Muscle of arm (tissue), 1 donor: ENCODE measurements at regions not wholly inside any gene's neighbourhood (a gene's known extent, or its start where the extent isn't known, plus 50 kb on each side); places are given as distances from the start of the nearest gene placed in this dataset.
"Not testable (repeated sequence)": the region's sequence is repeated elsewhere in the genome, so short reads cannot be mapped to it uniquely, and the experiment has no call there.

Experiments
- DNase-seq: peaks from one replicate; pipeline ENCODE4 v3.0.0-alpha.2; 2013

DNA sequence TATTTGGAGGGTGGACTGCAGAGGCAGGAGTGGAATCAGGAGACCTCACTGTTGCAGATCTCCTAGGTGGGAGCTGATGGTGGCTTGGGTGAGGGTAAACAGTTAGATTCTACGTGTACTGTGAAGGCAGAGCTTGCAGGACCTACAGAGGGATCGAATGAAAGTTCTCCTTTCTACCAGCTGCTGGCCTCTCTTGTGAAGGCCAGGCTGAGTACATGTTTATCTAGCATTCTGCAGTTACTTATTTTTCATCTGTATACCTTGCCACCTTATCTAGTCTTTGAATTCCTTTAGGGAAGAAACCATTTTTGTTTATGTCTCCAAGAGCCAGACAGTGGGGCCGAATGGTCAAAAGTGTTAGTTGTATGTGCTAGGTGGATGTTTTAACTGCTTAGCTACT is 57.6 kb downstream of the PTTG1 start:
- no peak for DNase-seq

DNA sequence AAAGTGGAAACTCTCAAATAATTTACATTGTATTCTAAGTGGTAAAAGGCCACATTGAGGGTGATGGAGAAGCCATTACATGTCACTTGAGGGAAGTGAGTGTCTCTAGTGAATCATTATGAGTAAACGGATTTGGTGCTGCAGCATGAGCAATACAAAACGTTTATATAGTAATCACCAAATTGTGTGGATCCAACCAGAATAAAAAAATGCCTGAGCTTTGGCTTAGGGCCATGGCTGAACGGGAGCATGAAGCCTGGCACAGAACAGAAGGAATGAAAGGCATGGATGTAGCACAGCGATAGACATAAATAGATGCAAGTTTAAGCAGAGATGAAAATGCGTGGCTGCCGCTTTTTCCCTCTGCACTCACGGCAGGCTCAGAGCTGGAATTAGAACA is 58.3 kb downstream of the PTTG1 start:
- no peak for DNase-seq

DNA sequence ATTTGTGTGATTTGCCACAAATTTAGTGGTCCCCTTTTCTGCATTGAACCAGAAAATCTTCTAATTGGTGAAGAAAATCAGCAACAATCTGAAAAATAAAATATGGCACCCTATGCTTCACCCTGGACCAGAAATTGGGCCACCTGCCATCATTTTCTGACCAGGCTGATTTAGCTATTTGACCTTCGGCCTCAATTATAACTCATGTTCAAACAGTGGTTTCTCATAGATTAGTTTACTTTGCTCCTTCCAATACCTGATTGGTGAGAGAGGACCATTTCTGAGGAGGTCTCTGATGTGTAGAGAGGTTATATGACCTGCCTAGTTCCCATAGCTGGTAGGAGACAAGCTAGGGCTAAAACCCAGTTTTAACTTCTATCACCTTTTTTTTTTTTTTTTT is 59.0 kb downstream of the PTTG1 start:
- DNase-seq, result no peak

DNA sequence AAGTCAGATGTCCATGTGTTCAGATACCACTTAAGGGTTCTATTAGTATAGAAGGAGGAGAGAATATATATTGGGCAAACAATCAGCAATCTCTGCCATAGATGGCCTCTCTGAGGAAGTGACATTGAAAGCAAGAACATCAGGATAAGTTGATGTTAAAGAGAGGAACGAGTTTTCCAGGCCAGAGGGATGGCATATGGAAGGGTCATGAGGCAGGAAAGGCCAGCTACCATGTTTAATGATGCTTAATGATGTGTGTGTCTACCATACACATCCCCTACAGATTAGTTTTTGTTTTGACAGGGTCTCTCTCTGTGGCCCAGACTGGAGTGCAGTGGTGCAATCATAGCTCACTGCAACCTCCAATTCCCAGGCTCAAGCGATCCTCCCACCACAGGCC is 63.0 kb downstream of the PTTG1 start:
- DNase-seq, result no peak

DNA sequence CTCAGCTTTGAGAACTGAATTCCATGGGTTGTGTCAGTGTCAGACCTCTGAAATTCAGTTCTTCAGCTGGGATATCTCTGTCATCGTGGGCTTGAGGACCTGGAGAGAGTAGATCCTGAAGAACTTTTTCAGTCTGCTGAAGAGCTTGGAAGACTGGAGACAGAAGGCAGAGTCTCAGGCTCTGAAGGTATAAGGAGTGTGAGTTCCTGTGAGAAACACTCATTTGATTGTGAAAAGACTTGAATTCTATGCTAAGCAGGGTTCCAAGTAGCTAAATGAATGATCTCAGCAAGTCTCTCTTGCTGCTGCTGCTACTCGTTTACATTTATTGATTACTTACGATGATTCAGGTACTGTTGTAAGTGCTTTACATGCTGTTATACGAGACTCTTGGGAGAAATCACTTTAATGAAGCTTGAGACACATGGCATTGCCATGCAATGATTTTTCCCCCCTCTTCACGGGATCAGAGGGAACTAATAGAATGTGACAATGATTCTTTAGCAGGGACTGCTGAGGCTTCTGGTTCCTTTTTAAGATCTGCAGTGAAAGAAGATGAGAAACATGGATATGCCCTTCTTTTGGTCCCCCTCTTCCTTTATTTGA is 63.8 kb downstream of the PTTG1 start:
- no peak for DNase-seq

DNA sequence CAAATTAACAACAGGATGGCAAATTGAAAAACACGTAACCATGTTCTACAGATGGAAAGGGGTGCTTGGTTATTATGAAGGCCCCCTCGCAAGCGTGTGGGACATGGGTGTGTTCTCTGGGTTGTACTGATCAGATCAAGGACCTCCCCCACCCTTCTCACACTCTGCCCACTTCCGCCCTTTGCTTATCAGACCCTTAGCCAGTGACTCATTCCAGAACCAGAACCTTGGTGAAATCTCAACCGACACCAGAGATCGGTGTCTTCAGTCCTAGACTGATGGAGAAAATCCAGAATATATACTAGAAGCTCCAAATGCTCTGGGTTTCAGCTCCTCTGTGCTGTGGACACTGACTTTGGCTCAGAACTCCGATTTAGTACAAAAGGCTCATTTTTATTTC is 64.9 kb downstream of the PTTG1 start:
- DNase-seq, result no peak

DNA sequence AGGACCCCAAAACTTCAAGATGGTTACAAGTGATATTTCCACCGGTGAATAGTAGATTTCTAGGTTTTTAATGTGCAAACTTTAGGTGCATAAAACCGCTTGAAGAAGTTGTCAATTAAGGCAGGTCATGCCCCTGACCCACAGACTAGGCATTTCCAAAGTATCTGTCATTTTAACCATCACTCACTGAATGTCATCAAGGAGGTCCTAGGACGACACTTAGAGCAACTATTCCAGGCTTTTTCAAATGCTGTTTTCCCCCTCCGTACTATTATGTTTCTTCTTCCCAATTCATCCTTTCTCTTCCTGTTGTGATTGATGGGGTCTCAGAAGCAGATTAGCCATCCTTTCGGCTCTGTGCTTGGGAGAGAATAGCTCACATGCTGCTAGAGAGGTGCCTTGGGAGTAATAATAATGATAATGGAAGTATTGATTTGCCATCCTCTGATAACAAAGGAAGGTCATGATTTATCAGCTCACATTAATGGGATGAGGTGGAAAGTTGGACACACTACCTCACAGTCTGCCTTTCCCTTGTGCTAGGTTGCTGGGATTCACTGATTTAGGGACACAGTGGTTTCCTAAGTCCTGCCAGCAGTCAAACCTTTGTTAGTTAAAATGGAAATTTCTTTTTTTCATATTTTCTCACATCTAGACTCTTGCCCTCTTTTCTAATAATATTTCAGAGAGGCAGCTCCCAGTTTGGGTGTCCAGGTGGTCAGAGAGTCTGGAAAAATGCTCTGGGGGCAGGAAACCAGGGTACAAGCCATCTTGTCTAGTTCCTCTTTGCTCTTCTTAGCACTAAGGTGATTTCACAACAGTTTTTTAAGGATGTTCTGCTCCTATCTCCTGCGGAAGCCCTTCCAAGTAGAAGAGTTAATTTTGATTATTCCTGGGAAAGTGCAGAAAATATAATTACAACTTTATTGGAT is 67.0 kb downstream of the PTTG1 start:
- DNase-seq, result no peak

DNA sequence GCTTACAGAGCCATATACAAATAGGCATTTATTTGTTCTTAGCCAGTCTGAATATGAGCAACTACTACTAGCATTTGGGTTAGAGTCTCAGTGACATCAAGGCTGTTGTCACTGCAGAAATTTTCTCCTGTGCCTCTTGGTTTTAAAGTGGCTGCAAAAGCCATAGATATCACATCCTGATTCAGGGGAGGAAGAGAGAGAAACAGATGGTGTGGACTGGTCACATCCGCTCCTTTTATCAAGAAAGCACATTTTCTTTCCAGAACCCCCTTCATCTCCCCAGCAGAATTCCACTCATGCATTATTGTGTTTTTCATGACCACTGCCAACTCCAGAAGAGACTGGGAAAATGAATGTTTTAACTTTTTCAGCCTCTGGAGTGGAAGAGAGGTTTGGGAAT is 69.8 kb downstream of the PTTG1 start:
- no peak for DNase-seq

DNA sequence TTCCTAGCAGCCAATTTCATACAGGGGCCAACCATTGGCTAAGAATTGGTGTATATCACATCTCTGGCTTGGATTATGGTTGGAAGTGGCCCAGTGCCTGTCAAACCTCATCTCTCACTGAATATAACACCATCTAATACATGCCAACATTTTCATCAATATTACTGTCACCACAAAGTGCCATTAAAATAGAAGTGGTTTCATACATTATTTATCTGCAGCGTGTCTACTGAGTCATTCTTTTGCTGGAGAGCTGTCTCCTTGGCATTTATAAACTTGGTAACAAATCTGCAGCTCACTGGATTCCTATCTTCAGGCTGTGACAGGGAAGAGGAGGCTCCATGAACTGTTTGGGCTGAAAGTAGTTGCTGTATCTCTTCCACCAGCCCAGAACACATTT is 70.9 kb downstream of the PTTG1 start:
- DNase-seq, result no peak

DNA sequence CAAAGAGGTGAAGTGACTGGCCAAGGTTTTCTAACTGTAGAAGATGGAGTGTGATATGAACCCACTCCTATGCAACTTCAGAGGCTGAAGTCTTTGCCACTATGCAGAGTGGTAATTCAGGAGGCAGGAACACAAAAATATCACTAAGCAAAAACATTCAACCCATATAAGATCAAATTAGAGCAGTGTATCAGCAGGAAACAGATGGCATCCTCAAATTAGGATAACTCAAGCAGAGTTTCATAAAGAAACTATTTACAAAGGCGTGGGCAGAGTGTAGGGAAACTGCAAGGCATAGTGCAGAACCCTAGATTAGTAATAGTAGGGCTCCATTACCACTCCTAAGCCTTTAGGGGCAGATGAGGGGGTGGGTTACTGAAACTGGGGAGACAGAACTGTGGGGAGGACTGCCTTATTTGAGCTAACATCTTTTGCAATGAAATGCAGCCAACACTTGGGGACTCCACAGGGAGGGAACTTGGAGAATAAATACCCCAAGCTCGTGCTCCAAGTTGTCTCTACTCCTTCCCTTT is 72.2 kb downstream of the PTTG1 start:
- no peak for DNase-seq

DNA sequence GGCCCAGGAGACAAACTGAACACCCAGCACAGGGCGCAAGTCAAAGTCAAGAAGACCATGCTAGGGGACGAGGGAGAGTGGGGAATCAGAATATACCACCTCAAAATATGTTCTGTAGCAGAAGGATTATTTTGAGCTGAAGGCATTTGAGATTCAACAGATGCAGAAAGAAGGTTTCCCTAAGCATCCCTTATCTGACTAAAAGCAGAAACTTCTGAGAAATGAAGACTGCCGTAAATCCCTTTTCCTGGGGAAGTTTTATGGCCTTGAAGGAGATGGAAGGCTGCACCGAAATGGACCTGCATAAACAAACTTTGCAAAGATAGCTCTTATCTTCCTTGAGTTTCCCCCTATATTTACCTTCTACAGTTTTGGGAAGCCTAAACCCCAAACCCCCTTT is 72.8 kb downstream of the PTTG1 start:
- DNase-seq, result no peak

DNA sequence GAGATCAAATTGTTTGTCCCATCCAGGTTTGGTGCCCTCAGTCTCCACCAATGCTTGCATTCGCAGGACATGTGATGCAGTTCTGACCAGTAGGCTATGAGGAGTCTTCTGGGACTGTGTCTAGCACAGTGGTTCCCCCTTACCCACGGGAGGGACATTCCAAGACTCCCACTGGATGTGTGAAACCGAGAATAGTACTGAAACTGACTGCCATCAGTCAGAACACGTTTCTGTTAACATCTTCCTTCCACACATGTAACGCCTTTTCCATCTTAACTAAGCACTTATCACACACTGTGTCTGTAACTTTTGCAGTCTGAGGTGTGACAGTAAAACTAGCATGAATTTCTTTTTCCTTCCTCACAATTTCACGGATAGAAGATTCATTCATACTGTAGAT is 74.7 kb downstream of the PTTG1 start:
- no peak for DNase-seq

DNA sequence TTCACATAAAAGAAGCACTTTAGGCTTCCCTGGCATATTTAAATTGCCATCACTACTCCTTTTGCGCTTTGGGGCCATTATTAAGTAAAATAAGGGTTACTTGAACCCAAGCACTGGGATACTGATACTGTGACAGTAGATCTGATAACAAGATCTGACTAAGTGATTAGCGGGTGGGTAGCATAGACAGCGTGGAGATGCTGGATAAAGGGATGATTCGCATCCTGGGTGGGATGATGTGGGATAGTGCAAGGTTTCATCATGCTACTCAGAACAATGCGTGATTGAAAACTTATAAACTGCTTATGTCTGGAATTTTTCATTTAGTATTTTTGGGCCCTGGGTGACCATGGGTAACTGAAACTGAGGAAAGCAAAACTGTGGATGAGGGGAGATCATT is 75.1 kb downstream of the PTTG1 start:
- no peak for DNase-seq

DNA sequence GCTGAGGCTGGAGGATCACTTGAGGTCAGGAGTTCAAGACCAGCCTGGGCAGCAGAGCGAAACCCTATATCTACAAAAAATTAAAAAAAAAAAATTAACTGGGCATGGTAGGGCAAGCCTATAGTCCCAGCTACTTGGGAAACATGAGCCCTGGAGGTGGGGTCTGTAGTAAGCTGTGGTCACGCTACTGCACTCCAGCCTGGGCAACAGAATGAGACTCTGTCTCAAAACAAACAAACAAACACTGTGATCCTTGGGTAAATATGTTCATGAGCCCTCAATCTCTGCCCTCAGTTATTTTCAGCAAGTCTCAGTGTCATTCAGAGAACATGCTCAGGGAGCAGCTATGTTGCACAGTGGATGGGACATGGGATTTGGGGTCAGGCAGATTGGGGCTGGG is 76.2 kb downstream of the PTTG1 start:
- no peak for DNase-seq

DNA sequence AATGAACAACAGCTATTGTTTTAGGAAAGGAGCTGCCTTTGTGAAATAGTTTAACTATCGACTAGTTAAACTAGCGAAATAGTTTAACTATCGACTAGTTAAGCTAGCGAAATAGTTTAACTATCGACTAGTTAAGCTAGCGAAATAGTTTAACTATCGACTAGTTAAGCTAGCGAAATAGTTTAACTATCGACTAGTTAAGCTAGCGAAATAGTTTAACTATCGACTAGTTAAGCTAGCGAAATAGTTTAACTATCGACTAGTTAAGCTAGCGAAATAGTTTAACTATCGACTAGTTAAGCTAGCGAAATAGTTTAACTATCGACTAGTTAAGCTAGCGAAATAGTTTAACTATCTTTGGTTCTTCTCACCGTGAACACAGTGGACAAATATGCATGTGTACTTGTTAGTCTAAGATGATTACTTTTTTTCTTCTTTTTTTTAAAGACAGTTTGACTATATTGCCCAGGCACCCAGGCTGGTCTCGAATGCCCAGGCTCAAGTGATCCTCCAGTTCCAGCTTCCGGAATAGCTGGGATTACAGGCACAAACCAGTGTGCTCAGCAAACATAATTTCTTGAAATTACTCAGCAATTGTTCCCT is 76.9 kb downstream of the PTTG1 start:
- DNase-seq, result not testable (repeated sequence)

DNA sequence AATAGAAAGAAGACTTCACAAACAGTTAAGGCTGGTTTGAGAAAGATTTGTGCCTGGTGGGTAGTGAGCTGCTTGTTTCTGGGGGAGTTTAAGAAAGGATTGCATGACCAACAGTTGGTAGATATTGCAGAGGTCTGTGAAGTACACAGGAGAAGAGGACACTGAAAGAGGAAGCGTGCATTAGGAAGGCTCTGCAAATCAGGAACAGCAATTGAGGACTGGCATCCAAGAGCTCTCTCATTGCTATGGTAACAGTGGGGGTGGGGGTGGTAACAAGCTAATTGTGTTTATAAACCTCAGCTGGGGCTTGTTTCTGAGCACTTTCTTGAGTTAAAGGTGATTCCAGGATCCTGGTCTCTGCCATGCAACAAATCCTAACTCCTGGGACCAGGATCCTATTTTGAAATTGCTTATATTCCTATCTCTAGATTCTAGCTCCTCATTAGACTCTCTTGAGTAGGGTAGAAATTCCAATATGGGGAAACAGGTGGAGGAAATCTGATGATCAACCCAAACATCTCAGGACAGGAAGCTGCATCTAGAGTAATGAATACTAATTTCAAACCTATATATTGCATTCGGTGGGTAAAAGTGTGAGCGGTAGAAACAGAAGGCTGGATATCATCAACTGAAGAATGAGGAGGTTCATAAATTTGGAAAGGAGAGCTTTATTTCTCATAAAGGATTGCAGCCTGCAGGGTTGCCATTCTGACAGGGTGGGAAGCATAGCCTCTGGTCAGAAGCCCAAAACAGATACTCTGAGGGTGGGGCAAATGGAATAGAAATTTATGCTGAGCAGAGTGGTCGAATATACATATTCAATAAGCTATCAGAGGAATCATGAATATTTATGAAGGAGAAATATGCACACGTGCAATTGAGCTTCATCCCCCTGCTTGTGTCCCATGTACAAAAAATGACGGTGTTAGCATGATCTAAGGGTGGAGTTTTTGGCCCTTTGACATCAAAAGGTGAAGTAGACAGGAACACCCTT is 79.4 kb downstream of the PTTG1 start:
- no peak for DNase-seq

DNA sequence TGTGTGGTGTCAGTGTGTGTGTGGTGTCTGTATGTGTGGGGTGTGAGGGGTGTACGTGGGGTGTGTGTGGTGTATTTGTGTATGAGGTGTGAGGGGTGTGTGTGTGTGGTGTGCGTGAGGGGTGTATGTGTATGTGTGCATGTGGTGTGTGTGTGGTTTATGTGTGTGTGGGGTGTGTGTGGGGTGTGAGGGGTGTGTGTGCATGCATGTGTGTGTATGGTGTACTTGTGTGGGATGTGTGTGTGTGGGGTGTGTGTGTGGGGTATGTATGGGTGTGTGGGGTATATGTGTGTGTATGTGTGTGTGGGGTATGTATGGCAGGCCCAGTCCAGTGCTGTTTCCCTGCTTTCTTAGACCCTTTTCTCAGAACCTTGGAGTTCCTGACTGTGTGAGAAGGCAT is 83.3 kb downstream of the PTTG1 start:
- DNase-seq, result no peak

DNA sequence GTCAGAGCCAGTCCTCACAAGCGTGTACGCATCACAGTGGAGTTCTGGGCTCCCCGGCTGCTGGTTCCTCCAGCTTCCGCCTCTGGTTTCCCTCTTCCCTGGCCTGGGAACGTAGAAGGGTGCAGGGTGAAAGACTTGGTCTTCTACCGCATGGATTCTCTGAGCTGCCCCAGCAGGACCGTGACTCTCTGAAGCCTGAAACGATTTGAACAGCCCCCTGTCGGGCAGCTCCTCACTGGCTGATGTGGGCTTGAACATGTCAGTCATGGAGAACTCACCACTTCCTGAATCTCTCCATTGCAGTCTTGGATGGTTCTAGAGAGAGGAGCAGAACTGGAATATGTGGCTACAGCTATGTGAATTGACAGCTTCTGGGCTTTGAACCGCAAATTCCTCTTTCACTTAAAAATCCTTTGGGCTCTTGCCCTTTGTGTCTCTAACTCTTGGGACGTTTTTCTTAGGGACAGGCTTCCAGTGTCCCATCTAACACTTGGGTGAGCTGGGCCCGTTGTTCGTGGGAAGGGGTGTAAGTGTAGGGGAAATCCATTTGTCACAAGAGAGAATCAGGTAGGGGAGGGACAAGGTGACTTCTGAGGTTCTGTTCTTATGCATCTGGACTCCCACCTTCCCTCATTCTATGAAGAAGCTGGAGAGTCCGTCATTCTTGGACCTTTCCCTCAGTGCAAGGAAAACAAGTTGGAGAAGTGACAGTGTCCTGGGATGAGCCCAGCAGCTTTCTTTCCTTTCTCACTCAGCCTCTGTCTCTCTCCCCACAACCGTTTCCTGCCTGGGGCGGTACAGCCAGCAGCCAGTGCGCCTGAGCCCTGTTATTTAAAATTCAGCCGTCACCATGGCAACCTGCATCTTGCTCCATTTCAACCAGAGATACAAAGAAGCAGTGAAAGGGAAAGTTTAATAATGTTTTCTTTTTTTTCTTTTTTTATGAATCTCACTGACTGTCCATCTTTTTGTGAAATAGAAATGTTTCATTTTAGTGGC is 84.7 kb downstream of the PTTG1 start:
- DNase-seq, result peak; percentile 46

DNA sequence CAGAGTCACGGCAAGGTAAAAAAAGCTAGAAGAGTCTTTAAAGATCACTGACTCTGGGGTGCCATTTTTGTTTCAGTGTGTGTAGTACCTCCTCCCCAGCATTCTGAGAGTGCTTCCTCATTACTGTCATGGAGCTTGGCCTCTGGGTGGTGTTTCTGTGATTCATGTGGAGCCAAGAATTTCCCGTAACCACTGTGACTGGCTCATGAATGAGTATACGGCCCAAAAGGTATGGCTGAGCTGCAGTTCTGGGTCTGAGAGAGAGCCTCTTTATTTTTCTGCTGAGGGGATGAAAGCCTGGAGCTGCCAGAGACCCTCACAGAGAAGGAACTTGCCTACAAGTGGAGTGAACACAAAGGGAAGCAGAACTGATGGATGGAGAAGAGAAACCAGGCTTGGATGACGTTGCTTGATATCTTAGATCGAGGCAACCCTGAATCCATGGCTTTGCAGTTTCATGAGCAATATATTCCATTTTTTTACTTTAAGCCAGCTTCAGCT is 85.6 kb downstream of the PTTG1 start:
- DNase-seq, result no peak

DNA sequence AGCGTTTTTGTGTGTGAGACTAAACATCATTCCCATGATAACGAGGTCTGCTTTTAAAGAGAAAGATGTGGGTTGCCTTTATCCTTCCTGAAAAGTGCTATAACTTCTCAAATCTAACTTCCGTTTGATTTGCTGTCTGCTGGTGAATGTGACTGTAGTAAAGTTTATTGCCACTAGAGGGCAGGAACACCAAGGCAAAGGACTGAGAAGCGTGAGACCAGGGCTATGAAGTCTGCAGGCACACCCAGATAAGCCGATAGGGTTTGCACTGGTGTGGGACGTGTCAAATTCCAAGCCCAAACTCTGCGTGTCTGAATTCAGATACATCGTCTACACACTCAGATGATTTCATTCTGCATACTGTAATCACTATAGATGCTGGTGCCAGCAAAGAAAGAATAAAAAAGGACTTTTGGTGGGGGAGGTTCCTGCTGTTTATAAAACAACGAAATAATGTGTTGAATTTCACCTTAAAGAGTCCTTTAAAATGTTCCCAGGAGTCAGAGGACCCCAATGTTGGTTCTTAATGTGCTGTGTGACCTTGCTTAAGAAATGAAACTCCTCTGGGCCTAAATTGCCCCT is 87.2 kb downstream of the PTTG1 start:
- peak; percentile 83 for DNase-seq
